HL-60 (cell line): ENCODE measurements at regions not wholly inside any gene's neighbourhood (a gene's known extent, or its start where the extent isn't known, plus 50 kb on each side); places are given as distances from the start of the nearest gene placed in this dataset.

ENCODE experiments used
- DNase-seq, 2 experiments: peaks; one replicate each; pipeline ENCODE4 v3.0.0-alpha.2; 2010 to 2020; ENCODE audit warnings: low read depth in 1 of 2, low spot score in 1 of 2
- H3K27ac ChIP-seq: fragments of 250-450 bp; sonication (Bioruptor Pico); replicated peaks from 2 replicates; pipeline ENCODE4 v1.5.1; 2020; ENCODE audit warnings: mild to moderate bottlenecking, moderate library complexity
- H3K27me3 ChIP-seq: fragments of 250-450 bp; sonication (Bioruptor Pico); 2 replicates; pipeline ENCODE4 v1.5.1; 2021; ENCODE audit warnings: mild to moderate bottlenecking, moderate library complexity; ENCODE audit not compliant: insufficient read depth, poor library complexity, severe bottlenecking
- H3K4me3 ChIP-seq: replicated peaks from 2 replicates; pipeline ENCODE4 v1.5.1; 2011; ENCODE audit warnings: mild to moderate bottlenecking, control low read depth, low read length; ENCODE audit not compliant: insufficient read depth
- GABPA ChIP-seq: IDR thresholded peaks from 2 replicates; pipeline ENCODE4 v1.6.1; 2012; ENCODE audit warnings: low read depth
- POLR2AphosphoS5 ChIP-seq: IDR thresholded peaks from 2 replicates; pipeline ENCODE4 v1.6.1; 2012; ENCODE audit warnings: low read depth
- SPI1 ChIP-seq: IDR thresholded peaks from 2 replicates; pipeline ENCODE4 v1.6.1; 2012; ENCODE audit warnings: low read depth, mild to moderate bottlenecking, borderline replicate concordance
- TF ChIP-seq, protein P1 (sequence below): IDR thresholded peaks from 2 replicates; pipeline ENCODE4 v1.6.1; 2012; ENCODE audit warnings: low read depth; ENCODE audit not compliant: insufficient replicate concordance
- TF ChIP-seq, protein P2 (sequence below): IDR thresholded peaks from one replicate; pipeline ENCODE4 v1.5.1; 2011; ENCODE audit warnings: low read length, control low read depth, inconsistent platforms; ENCODE audit not compliant: insufficient read depth

- no peak overlapping the region for H3K27ac ChIP-seq
- TF ChIP-seq, protein P1, sequence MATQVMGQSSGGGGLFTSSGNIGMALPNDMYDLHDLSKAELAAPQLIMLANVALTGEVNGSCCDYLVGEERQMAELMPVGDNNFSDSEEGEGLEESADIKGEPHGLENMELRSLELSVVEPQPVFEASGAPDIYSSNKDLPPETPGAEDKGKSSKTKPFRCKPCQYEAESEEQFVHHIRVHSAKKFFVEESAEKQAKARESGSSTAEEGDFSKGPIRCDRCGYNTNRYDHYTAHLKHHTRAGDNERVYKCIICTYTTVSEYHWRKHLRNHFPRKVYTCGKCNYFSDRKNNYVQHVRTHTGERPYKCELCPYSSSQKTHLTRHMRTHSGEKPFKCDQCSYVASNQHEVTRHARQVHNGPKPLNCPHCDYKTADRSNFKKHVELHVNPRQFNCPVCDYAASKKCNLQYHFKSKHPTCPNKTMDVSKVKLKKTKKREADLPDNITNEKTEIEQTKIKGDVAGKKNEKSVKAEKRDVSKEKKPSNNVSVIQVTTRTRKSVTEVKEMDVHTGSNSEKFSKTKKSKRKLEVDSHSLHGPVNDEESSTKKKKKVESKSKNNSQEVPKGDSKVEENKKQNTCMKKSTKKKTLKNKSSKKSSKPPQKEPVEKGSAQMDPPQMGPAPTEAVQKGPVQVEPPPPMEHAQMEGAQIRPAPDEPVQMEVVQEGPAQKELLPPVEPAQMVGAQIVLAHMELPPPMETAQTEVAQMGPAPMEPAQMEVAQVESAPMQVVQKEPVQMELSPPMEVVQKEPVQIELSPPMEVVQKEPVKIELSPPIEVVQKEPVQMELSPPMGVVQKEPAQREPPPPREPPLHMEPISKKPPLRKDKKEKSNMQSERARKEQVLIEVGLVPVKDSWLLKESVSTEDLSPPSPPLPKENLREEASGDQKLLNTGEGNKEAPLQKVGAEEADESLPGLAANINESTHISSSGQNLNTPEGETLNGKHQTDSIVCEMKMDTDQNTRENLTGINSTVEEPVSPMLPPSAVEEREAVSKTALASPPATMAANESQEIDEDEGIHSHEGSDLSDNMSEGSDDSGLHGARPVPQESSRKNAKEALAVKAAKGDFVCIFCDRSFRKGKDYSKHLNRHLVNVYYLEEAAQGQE: no peak
- TF ChIP-seq, protein P2, sequence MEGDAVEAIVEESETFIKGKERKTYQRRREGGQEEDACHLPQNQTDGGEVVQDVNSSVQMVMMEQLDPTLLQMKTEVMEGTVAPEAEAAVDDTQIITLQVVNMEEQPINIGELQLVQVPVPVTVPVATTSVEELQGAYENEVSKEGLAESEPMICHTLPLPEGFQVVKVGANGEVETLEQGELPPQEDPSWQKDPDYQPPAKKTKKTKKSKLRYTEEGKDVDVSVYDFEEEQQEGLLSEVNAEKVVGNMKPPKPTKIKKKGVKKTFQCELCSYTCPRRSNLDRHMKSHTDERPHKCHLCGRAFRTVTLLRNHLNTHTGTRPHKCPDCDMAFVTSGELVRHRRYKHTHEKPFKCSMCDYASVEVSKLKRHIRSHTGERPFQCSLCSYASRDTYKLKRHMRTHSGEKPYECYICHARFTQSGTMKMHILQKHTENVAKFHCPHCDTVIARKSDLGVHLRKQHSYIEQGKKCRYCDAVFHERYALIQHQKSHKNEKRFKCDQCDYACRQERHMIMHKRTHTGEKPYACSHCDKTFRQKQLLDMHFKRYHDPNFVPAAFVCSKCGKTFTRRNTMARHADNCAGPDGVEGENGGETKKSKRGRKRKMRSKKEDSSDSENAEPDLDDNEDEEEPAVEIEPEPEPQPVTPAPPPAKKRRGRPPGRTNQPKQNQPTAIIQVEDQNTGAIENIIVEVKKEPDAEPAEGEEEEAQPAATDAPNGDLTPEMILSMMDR: no peak
- no peak for TF ChIP-seq POLR2AphosphoS5
- no peak for TF ChIP-seq SPI1
- TF ChIP-seq GABPA: no peak
- H3K27me3 ChIP-seq: no peaks in the 10 kb centered on the region
Measured at GRCh38 chr2:120490091-120490798, 144.3 kb downstream of the INHBB start.

DNA sequence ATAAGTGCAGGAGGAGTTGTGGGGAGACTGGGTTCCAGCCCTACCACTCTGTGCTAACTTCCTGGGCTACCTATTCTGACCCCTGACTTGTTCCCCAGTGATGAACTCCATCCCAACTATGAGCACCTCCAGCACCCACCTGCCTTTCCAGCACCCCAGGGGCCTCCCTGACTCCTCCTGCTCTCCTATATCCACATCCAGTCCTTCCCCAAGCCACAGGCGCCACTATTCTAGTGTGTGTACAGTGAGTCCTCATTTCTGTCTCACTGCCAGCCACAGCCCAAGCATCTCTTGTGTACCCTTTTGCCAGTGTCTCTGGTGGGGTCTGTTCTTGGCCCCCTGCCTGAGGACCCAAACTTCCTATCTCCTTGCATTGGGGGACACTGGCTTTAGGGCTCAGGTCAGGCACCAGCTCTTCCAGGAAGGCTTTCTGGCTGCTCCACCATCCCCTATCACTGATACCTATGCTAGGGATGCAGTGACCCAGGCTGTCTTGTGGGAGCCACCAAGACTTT is 145.2 kb downstream of the INHBB start:
- no peak for TF ChIP-seq POLR2AphosphoS5
- TF ChIP-seq, protein P1: no peak
- TF ChIP-seq, protein P2: no peak
- TF ChIP-seq SPI1: no peak
- TF ChIP-seq GABPA: no peak
- H3K27me3 ChIP-seq: no peaks in the 10 kb centered on the region
- DNase-seq: no peak
- no peak overlapping the region for H3K4me3 ChIP-seq
- H3K27ac ChIP-seq: no peak overlapping the region

More at GRCh38 chr2:120490091-120490798, 144.3 kb downstream of the INHBB start:
- no peak overlapping the region for H3K4me3 ChIP-seq
- no peak for DNase-seq

DNA sequence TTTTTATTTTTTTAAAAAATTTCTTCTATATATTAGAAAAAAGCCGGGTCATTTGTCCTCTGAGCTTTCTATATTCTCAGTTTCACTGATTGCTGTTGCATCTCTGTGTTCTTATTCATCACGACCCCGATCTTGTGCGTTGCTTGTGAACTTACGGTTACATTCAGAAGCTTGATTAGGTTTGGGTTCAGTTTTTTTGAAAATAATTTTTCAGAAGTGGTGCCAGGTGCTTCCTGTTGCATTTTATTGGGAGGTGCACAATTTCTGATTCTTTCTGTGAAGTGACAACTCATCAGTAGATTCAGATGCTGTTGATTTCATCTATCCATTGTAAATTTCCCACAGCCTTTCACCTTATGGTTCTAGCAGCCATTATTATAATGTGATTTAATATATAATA is 147.3 kb downstream of the INHBB start:
- TF ChIP-seq, protein P1: no peak
- TF ChIP-seq, protein P2: no peak
- no peak for TF ChIP-seq GABPA
- TF ChIP-seq SPI1: no peak
- TF ChIP-seq POLR2AphosphoS5: no peak
- H3K27ac ChIP-seq: no peak overlapping the region
- H3K4me3 ChIP-seq: no peak overlapping the region
- no peaks in the 10 kb centered on the region for H3K27me3 ChIP-seq
- no peak for DNase-seq
